ENCODE measurements at regions not wholly inside any gene's neighbourhood (a gene's known extent, or its start where the extent isn't known, plus 50 kb on each side); places are given as distances from the start of the nearest gene placed in this dataset.

DNA sequence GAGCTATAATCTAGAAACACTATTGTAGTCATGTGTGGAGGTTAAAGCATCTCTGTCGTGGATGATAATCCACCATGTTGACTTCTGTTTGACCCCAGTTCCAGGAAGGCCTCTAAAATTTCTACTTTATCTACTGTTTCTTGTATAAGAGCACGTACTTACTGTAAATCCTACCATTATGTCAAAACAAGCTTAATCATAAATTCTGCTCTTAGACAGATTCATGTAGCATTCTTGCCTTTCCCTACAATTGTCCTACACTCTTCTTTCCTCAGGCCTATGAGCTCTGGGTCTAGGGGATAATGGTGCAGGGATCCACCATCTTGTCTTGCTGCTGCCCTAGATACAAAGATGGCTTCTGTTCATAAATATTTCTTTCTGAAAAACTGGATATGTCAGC lies 2594.3 kb downstream of the ARAP2 start:
- TF ChIP-seq EZH2 (IDR thresholded peaks at IDR 0.05) (no peak), EZH2phosphoT487 (IDR thresholded peaks at IDR 0.05) (no peak)
- TF ChIP-seq, protein P1, sequence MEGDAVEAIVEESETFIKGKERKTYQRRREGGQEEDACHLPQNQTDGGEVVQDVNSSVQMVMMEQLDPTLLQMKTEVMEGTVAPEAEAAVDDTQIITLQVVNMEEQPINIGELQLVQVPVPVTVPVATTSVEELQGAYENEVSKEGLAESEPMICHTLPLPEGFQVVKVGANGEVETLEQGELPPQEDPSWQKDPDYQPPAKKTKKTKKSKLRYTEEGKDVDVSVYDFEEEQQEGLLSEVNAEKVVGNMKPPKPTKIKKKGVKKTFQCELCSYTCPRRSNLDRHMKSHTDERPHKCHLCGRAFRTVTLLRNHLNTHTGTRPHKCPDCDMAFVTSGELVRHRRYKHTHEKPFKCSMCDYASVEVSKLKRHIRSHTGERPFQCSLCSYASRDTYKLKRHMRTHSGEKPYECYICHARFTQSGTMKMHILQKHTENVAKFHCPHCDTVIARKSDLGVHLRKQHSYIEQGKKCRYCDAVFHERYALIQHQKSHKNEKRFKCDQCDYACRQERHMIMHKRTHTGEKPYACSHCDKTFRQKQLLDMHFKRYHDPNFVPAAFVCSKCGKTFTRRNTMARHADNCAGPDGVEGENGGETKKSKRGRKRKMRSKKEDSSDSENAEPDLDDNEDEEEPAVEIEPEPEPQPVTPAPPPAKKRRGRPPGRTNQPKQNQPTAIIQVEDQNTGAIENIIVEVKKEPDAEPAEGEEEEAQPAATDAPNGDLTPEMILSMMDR (IDR thresholded peaks at IDR 0.05), result no peak

All from neural progenitor cell (in vitro differentiated cells).